Dendritic cell treated with granulocyte-macrophage colony-stimulating factor and Interleukin-4, amounts not matched to agents 40 ng/mL and 50 ng/mL, for 4 days (primary cell): ENCODE measurements at regions not wholly inside any gene's neighbourhood (a gene's known extent, or its start where the extent isn't known, plus 50 kb on each side); places are given as distances from the start of the nearest gene placed in this dataset.

Experiments used
- H3K27ac Mint-ChIP-seq: one replicate; pipeline ENCODE4 v1.8.0; 2022; ENCODE audit warnings: mild to moderate bottlenecking, mixed read lengths
- H3K27me3 Mint-ChIP-seq: one replicate; pipeline ENCODE4 v1.8.0; 2022; ENCODE audit warnings: mild to moderate bottlenecking, mixed read lengths
- H3K36me3 Mint-ChIP-seq: one replicate; pipeline ENCODE4 v1.8.0; 2022; ENCODE audit warnings: low read depth, mixed read lengths
- H3K4me1 Mint-ChIP-seq: one replicate; pipeline ENCODE4 v1.8.0; 2022; ENCODE audit warnings: low read depth, mixed read lengths
- H3K4me3 Mint-ChIP-seq: one replicate; pipeline ENCODE4 v1.8.0; 2022; ENCODE audit warnings: mild to moderate bottlenecking, moderate library complexity, mixed read lengths
- H3K9me3 Mint-ChIP-seq: one replicate; pipeline ENCODE4 v1.8.0; 2022; ENCODE audit warnings: mixed read lengths
- intact Hi-C: fragments of 100-400 bp; cut with micrococcal nuclease; formaldehyde crosslinking; loops from one replicate; pipeline ENCODE4 v1.15.0; 2022

- Mint-ChIP-seq H3K4me1 (no peaks in the 10 kb centered on the region), H3K27ac (no peak overlapping the region), H3K4me3 (no peak overlapping the region), H3K36me3 (no peaks in the 10 kb centered on the region), H3K27me3 (no peaks in the 10 kb centered on the region), H3K9me3 (no peaks in the 10 kb centered on the region)
- intact Hi-C loops: no loop called here
Measured at GRCh38 chr5:117077142-117077541, 502.5 kb upstream of the SEMA6A start.

GRCh38 chr5:117072439-117072838 is 497.8 kb upstream of the SEMA6A start:
- Mint-ChIP-seq H3K27ac (no peak overlapping the region), H3K9me3 (no peaks in the 10 kb centered on the region), H3K4me3 (no peak overlapping the region), H3K27me3 (no peaks in the 10 kb centered on the region), H3K36me3 (no peaks in the 10 kb centered on the region), H3K4me1 (no peaks in the 10 kb centered on the region)
- intact Hi-C loops: no loop called here

- no peaks in the 10 kb centered on the region for H3K9me3 Mint-ChIP-seq
- no peak overlapping the region for H3K27ac Mint-ChIP-seq
- intact Hi-C loops: no loop called here
- H3K4me1 Mint-ChIP-seq: no peaks in the 10 kb centered on the region
- no peak overlapping the region for H3K4me3 Mint-ChIP-seq
- no peaks in the 10 kb centered on the region for H3K36me3 Mint-ChIP-seq
- no peaks in the 10 kb centered on the region for H3K27me3 Mint-ChIP-seq
Measured at GRCh38 chr5:117065800-117066199, 491.2 kb upstream of the SEMA6A start.

GRCh38 chr5:117065161-117065560 is 490.5 kb upstream of the SEMA6A start:
- intact Hi-C loops: no loop called here
- Mint-ChIP-seq H3K36me3 (no peaks in the 10 kb centered on the region), H3K4me3 (no peak overlapping the region), H3K9me3 (no peaks in the 10 kb centered on the region), H3K27me3 (no peaks in the 10 kb centered on the region), H3K27ac (no peak overlapping the region), H3K4me1 (no peaks in the 10 kb centered on the region)

GRCh38 chr5:117060099-117060498 is 485.5 kb upstream of the SEMA6A start:
- Mint-ChIP-seq H3K27me3 (no peaks in the 10 kb centered on the region), H3K4me3 (no peak overlapping the region), H3K36me3 (no peaks in the 10 kb centered on the region), H3K4me1 (no peaks in the 10 kb centered on the region), H3K9me3 (no peaks in the 10 kb centered on the region), H3K27ac (no peak overlapping the region)
- intact Hi-C loops: no loop called here

GRCh38 chr5:117058740-117059139 is 484.1 kb upstream of the SEMA6A start:
- Mint-ChIP-seq H3K9me3 (peaks cover 7% of the 10 kb centered on the region), H3K4me3 (no peak overlapping the region), H3K27ac (no peak overlapping the region), H3K4me1 (no peaks in the 10 kb centered on the region), H3K27me3 (no peaks in the 10 kb centered on the region), H3K36me3 (no peaks in the 10 kb centered on the region)
- intact Hi-C loops: no loop called here

- Mint-ChIP-seq H3K36me3 (no peaks in the 10 kb centered on the region), H3K4me1 (no peaks in the 10 kb centered on the region)
Measured at GRCh38 chr5:117055517-117055916, 480.9 kb upstream of the SEMA6A start.

GRCh38 chr5:117054911-117055310 is 480.3 kb upstream of the SEMA6A start:
- H3K27ac Mint-ChIP-seq: no peak overlapping the region
- H3K4me3 Mint-ChIP-seq: no peak overlapping the region
- intact Hi-C loops: no loop called here
- no peaks in the 10 kb centered on the region for H3K27me3 Mint-ChIP-seq
- peaks cover 27% of the 10 kb centered on the region for H3K9me3 Mint-ChIP-seq
- H3K4me1 Mint-ChIP-seq: no peaks in the 10 kb centered on the region
- H3K36me3 Mint-ChIP-seq: no peaks in the 10 kb centered on the region

More at GRCh38 chr5:117055517-117055916, 480.9 kb upstream of the SEMA6A start:
- peaks cover 21% of the 10 kb centered on the region for H3K9me3 Mint-ChIP-seq
- intact Hi-C loops: no loop called here
- no peak overlapping the region for H3K4me3 Mint-ChIP-seq
- H3K27ac Mint-ChIP-seq: no peak overlapping the region
- no peaks in the 10 kb centered on the region for H3K27me3 Mint-ChIP-seq

GRCh38 chr5:117054141-117054540 is 479.5 kb upstream of the SEMA6A start:
- no peaks in the 10 kb centered on the region for H3K27me3 Mint-ChIP-seq
- peaks cover 33% of the 10 kb centered on the region for H3K9me3 Mint-ChIP-seq
- intact Hi-C loops: no loop called here
- H3K27ac Mint-ChIP-seq: no peak overlapping the region
- H3K36me3 Mint-ChIP-seq: no peaks in the 10 kb centered on the region
- H3K4me3 Mint-ChIP-seq: no peak overlapping the region
- H3K4me1 Mint-ChIP-seq: no peaks in the 10 kb centered on the region

GRCh38 chr5:117041926-117042595 is 467.4 kb upstream of the SEMA6A start:
- peaks cover 12% of the 10 kb centered on the region for H3K9me3 Mint-ChIP-seq
- H3K27me3 Mint-ChIP-seq: no peaks in the 10 kb centered on the region
- intact Hi-C loops: no loop called here
- no peaks in the 10 kb centered on the region for H3K36me3 Mint-ChIP-seq
- H3K4me1 Mint-ChIP-seq: no peaks in the 10 kb centered on the region
- H3K4me3 Mint-ChIP-seq: no peak overlapping the region
- H3K27ac Mint-ChIP-seq: no peak overlapping the region

- Mint-ChIP-seq H3K27me3 (no peaks in the 10 kb centered on the region), H3K9me3 (peaks cover 12% of the 10 kb centered on the region)
- intact Hi-C loops: no loop called here
Measured at GRCh38 chr5:117039035-117039434, 464.4 kb upstream of the SEMA6A start.

GRCh38 chr5:117027384-117027783 is 452.8 kb upstream of the SEMA6A start:
- H3K36me3 Mint-ChIP-seq: no peaks in the 10 kb centered on the region
- no peaks in the 10 kb centered on the region for H3K4me1 Mint-ChIP-seq
- intact Hi-C loops: no loop called here
- H3K27ac Mint-ChIP-seq: no peak overlapping the region
- no peaks in the 10 kb centered on the region for H3K27me3 Mint-ChIP-seq
- no peak overlapping the region for H3K4me3 Mint-ChIP-seq
- H3K9me3 Mint-ChIP-seq: peaks cover 15% of the 10 kb centered on the region

More at GRCh38 chr5:117039035-117039434, 464.4 kb upstream of the SEMA6A start:
- no peak overlapping the region for H3K4me3 Mint-ChIP-seq
- no peaks in the 10 kb centered on the region for H3K4me1 Mint-ChIP-seq
- no peaks in the 10 kb centered on the region for H3K36me3 Mint-ChIP-seq
- H3K27ac Mint-ChIP-seq: no peak overlapping the region

GRCh38 chr5:117020999-117021398 is 446.4 kb upstream of the SEMA6A start:
- Mint-ChIP-seq H3K9me3 (no peaks in the 10 kb centered on the region), H3K27me3 (no peaks in the 10 kb centered on the region), H3K27ac (no peak overlapping the region), H3K4me3 (no peak overlapping the region), H3K4me1 (no peaks in the 10 kb centered on the region), H3K36me3 (no peaks in the 10 kb centered on the region)
- intact Hi-C loops: no loop called here

- H3K4me1 Mint-ChIP-seq: no peaks in the 10 kb centered on the region
- H3K4me3 Mint-ChIP-seq: no peak overlapping the region
- H3K27ac Mint-ChIP-seq: no peak overlapping the region
- no peaks in the 10 kb centered on the region for H3K36me3 Mint-ChIP-seq
- H3K27me3 Mint-ChIP-seq: no peaks in the 10 kb centered on the region
- intact Hi-C loops: no loop called here
- peaks cover 41% of the 10 kb centered on the region for H3K9me3 Mint-ChIP-seq
Measured at GRCh38 chr5:117013280-117013877, 438.8 kb upstream of the SEMA6A start.

- peaks cover 56% of the 10 kb centered on the region for H3K9me3 Mint-ChIP-seq
- no peak overlapping the region for H3K4me3 Mint-ChIP-seq
- no peaks in the 10 kb centered on the region for H3K4me1 Mint-ChIP-seq
- H3K36me3 Mint-ChIP-seq: no peaks in the 10 kb centered on the region
- no peak overlapping the region for H3K27ac Mint-ChIP-seq
- H3K27me3 Mint-ChIP-seq: no peaks in the 10 kb centered on the region
- intact Hi-C loops: no loop called here
Measured at GRCh38 chr5:117010574-117010973, 436.0 kb upstream of the SEMA6A start.
